Panc1 (cell line): ENCODE measurements at regions not wholly inside any gene's neighbourhood (a gene's known extent, or its start where the extent isn't known, plus 50 kb on each side); places are given as distances from the start of the nearest gene placed in this dataset.

Experiments
- ATAC-seq: fragments of 200-7000 bp; cut with Tn5 transposase; 2 replicates; pipeline ENCODE4 v1.9.1; 2020; ENCODE audit warnings: mild to moderate bottlenecking, moderate library complexity
- BruUV-seq: library from RNA; stranded (reverse); fragments of 400-500 nt; replicated peaks from 2 replicates; lab custom pipeline; 2021; lab: Mats Ljungman, UMichigan
- CTCF ChIA-PET: fragments of 300-600 bp; sonication (Branson Sonifier 250); formaldehyde crosslinking; loops from one replicate; lab custom pipeline; 2022; ENCODE audit warnings: antibody characterized with exemption; lab: Charles Lee
- POLR2A ChIA-PET: fragments of 300-600 bp; sonication (Branson Sonifier 250); formaldehyde crosslinking; loops from one replicate; lab custom pipeline; 2022; ENCODE audit warnings: antibody characterized with exemption; lab: Charles Lee
- DNase-seq: peaks from one replicate; pipeline ENCODE4 v3.0.0-alpha.2; 2010; ENCODE audit warnings: low read depth, low spot score
- H3K27ac ChIP-seq: 2 replicates; pipeline ENCODE4 v1.5.1; 2011; ENCODE audit warnings: mild to moderate bottlenecking, low read length, inconsistent platforms
- H3K27me3 ChIP-seq: fragments of 200-500 bp; sonication (Bioruptor generic); 2 replicates; pipeline ENCODE4 v1.6.0; 2014; ENCODE audit warnings: low read length, inconsistent platforms; ENCODE audit not compliant: control insufficient read depth, insufficient read depth
- H3K36me3 ChIP-seq: fragments of 200-500 bp; sonication (Bioruptor generic); 2 replicates; pipeline ENCODE4 v1.5.1; 2014; ENCODE audit warnings: inconsistent platforms, mild to moderate bottlenecking, low read length, moderate library complexity; ENCODE audit not compliant: control insufficient read depth, insufficient read depth
- H3K4me1 ChIP-seq: 2 replicates; pipeline ENCODE4 v1.5.1; 2011; ENCODE audit warnings: inconsistent platforms, mild to moderate bottlenecking, low read length, moderate library complexity; ENCODE audit not compliant: control insufficient read depth, insufficient read depth
- H3K4me3 ChIP-seq, 2 experiments: 2 replicates each; pipeline ENCODE4 v1.5.1; 2011 to 2012; ENCODE audit warnings: low read depth in 2 of 2, low read length in 2 of 2, mild to moderate bottlenecking in 2 of 2, inconsistent platforms in 1 of 2, moderate library complexity in 1 of 2
- H3K9me3 ChIP-seq: fragments of 200-500 bp; sonication (Bioruptor generic); 2 replicates; pipeline ENCODE4 v1.5.1; 2014; ENCODE audit warnings: low read depth, mild to moderate bottlenecking, inconsistent platforms, low read length, moderate library complexity; ENCODE audit not compliant: control insufficient read depth, insufficient read depth
- CTCF ChIP-seq: fragments of 450-650 bp; IDR thresholded peaks from 2 replicates; pipeline ENCODE4 v1.5.1; 2017; ENCODE audit warnings: mild to moderate bottlenecking
- POLR2AphosphoS5 ChIP-seq: IDR thresholded peaks from 2 replicates; pipeline ENCODE4 v1.6.1; 2012; ENCODE audit warnings: mild to moderate bottlenecking, low read depth, low read length, moderate library complexity
- REST ChIP-seq, 2 experiments: IDR thresholded peaks; 2 replicates each; pipeline ENCODE4 v1.6.1; 2011 to 2012; ENCODE audit warnings: low read depth in 2 of 2, control low read depth in 1 of 2, low read length in 1 of 2, mild to moderate bottlenecking in 1 of 2, moderate library complexity in 1 of 2; ENCODE audit not compliant: insufficient read depth in 1 of 2
- SIN3A ChIP-seq: IDR thresholded peaks from 2 replicates; pipeline ENCODE4 v1.6.1; 2012; ENCODE audit warnings: low read depth, mild to moderate bottlenecking, low read length, moderate library complexity, borderline replicate concordance; ENCODE audit not compliant: insufficient read depth
- TCF7L2 ChIP-seq: IDR thresholded peaks from 2 replicates; pipeline ENCODE4 v1.6.1; 2011; ENCODE audit warnings: mild to moderate bottlenecking, low read depth, low read length, inconsistent platforms
- in situ Hi-C: cut with HindIII; loops from 2 replicates; pipeline ENCODE4 v1.10.0; 2016; ENCODE audit warnings: low sequenced_read_pairs, low pct_unique_long_range_greater_than_20kb
- intact Hi-C: fragments of 100-400 bp; cut with micrococcal nuclease; formaldehyde crosslinking; loops from one replicate; pipeline ENCODE4 v1.10.0; 2022; ENCODE audit not compliant: unreplicated experiment

- TF ChIP-seq POLR2AphosphoS5 = no peak
- TF ChIP-seq SIN3A = no peak
- POLR2A ChIA-PET = no interaction called here
- Histone ChIP-seq H3K9me3 (no peaks in the 10 kb centered on the region), H3K4me1 (no peaks in the 10 kb centered on the region), H3K27me3 (no peaks in the 10 kb centered on the region), H3K27ac (no peak overlapping the region), H3K36me3 (no peaks in the 10 kb centered on the region), H3K4me3 (no peak overlapping the region)
- in situ Hi-C loops (no loop called here), intact Hi-C loops (no loop called here)
- ATAC-seq = no peak
- CTCF ChIA-PET = no interaction called here
- no TSS peak for BruUV-seq
- DNase-seq = no peak
These were observed 267.2 kb downstream of the SP3 start for GRCh38 chr2:173697929-173698328.

- no peak overlapping the region for H3K4me3 ChIP-seq
- no peak overlapping the region for H3K27ac ChIP-seq
- in situ Hi-C loops (no loop called here), intact Hi-C loops (no loop called here)
- ChIA-PET CTCF (interaction anchor here (0.6 kb wide), 1 partner anchor 303 kb away, joined by 7 read pairs; no protein-coding TSS in a partner anchor), POLR2A (no interaction called here)
- no peak for DNase-seq
- H3K36me3 ChIP-seq = no peaks in the 10 kb centered on the region
- TF ChIP-seq POLR2AphosphoS5 = no peak
- no peak for TF ChIP-seq REST (IDR thresholded peaks at IDR 0.05; ENCODE audit: insufficient read depth in 1 of 2, low read depth in 2 of 2, low read length in 1 of 2)
- no peak for TF ChIP-seq TCF7L2
- no peak for TF ChIP-seq SIN3A
- no peak for TF ChIP-seq CTCF
- H3K27me3 ChIP-seq = no peaks in the 10 kb centered on the region
- BruUV-seq = no TSS peak
- H3K4me1 ChIP-seq = no peaks in the 10 kb centered on the region
- no peaks in the 10 kb centered on the region for H3K9me3 ChIP-seq
- no peak for ATAC-seq
These were observed 259.5 kb downstream of the SP3 start for GRCh38 chr2:173705656-173706055.

GRCh38 chr2:173706936-173707335, 258.2 kb downstream of the SP3 start:
- no peak for DNase-seq
- BruUV-seq = no TSS peak
- no peak for ATAC-seq
- no peak overlapping the region for H3K27ac ChIP-seq
- ChIA-PET POLR2A (no interaction called here), CTCF (no interaction called here)
- H3K27me3 ChIP-seq = no peaks in the 10 kb centered on the region
- H3K9me3 ChIP-seq = no peaks in the 10 kb centered on the region
- TF ChIP-seq POLR2AphosphoS5 (no peak), SIN3A (no peak), REST (IDR thresholded peaks at IDR 0.05; ENCODE audit: insufficient read depth in 1 of 2, low read depth in 2 of 2, low read length in 1 of 2) (no peak), TCF7L2 (no peak), CTCF (no peak)
- intact Hi-C loops (no loop called here), in situ Hi-C loops (no loop called here)
- no peaks in the 10 kb centered on the region for H3K4me1 ChIP-seq
- no peak overlapping the region for H3K4me3 ChIP-seq
- H3K36me3 ChIP-seq = no peaks in the 10 kb centered on the region
